ENCODE measurements at regions not wholly inside any gene's neighbourhood (a gene's known extent, or its start where the extent isn't known, plus 50 kb on each side); places are given as distances from the start of the nearest gene placed in this dataset.
"Not testable (repeated sequence)": the region's sequence is repeated elsewhere in the genome, so short reads cannot be mapped to it uniquely, and the experiment has no call there.

GRCh38 chr4:98818116-98818515 is 110.8 kb downstream of the EIF4E start:
- not testable (repeated sequence) for TF ChIP-seq CTCF (IDR thresholded peaks at IDR 0.05); REST (IDR thresholded peaks at IDR 0.05; ENCODE audit: insufficient read depth in 1 of 2, low read depth in 2 of 2, low read length in 1 of 2)

Measured in Panc1 (cell line).